Daoy (cell line): ENCODE measurements at regions not wholly inside any gene's neighbourhood (a gene's known extent, or its start where the extent isn't known, plus 50 kb on each side); places are given as distances from the start of the nearest gene placed in this dataset.
"Not testable (repeated sequence)": the region's sequence is repeated elsewhere in the genome, so short reads cannot be mapped to it uniquely, and the experiment has no call there.

Experiments used
- DNase-seq: peaks from one replicate; pipeline ENCODE4 v3.0.0-alpha.2; 2015; ENCODE audit warnings: low read depth

DNA sequence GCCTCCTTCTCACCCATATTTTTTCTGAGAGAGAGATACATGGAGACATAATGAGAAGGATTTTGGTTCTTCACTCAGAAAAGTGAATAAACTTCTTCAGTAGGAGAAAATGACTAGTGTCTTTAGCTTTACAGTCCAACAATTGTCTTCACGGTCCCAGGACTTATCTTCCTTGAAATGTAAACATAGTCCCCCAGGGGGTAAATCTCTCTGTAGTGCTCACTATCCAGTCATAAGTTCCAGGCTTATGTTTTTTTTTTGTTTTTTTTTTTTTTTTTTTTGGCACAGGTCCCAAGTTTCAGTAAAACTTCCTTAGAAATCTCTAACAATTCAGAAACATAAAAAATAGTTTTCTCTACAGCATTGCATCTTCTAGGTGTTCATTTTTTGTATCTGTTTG lies 890.2 kb upstream of the B3GALT2 start:
- DNase-seq = no peak

DNA sequence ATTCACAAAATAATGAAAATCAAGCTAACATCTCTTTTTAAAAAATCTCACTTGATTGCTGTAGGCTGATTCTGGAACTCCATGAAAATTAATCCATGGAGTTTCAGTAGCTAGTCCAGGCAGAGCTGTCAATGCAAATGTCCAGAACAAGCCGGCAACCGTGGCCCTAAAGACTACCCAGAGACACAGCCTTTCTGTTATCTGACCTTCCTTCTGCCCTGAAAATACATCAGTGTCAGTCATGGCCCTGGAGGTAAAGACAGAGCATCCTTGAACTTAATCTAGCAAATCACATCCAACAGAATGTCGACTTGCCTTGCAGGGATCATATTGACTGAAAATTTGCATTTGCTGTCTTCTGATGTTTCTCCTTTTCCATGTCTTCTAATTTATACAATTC lies 887.4 kb upstream of the B3GALT2 start:
- no peak for DNase-seq

GRCh38 chr1:194071205-194071604 lies 884.8 kb upstream of the B3GALT2 start:
- no peak for DNase-seq

GRCh38 chr1:194069831-194070218 lies 883.4 kb upstream of the B3GALT2 start:
- no peak for DNase-seq

DNA sequence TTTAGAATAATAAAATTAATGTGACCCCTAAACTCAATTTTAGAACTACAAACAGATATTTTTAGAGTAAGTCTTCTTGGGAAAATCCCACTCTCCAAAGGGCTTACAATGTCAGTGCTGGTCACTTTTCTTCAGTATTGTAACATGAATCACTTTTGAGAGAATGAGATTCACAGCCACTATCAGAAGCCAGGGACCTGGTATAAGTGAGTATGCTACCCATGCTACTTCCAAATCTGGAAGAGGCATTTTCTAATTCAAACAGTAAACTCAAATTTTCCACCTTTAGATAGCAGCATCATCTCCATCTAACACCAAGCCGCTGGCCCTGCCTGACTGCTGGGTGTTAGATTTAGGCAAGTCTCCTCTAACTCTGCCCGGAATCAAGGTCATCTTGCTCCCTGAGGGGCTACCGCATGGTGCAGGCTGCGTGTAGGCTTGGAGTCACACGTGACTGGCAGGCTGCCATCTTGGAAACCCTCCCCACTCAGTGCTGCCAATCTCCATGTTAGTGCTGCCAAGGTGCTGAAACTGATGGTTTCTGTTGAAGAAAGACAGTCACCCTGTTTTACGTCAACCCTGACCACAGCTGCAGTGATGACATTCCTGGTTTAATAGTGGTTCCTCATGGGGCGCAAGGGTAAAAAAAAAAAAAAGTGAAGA lies 882.9 kb upstream of the B3GALT2 start:
- no peak for DNase-seq

GRCh38 chr1:194068446-194069167 lies 882.2 kb upstream of the B3GALT2 start:
- DNase-seq = no peak

GRCh38 chr1:194067772-194068171 lies 881.4 kb upstream of the B3GALT2 start:
- DNase-seq = no peak

GRCh38 chr1:194062962-194063361 lies 876.5 kb upstream of the B3GALT2 start:
- no peak for DNase-seq

GRCh38 chr1:194062526-194062925 lies 876.1 kb upstream of the B3GALT2 start:
- DNase-seq = no peak

DNA sequence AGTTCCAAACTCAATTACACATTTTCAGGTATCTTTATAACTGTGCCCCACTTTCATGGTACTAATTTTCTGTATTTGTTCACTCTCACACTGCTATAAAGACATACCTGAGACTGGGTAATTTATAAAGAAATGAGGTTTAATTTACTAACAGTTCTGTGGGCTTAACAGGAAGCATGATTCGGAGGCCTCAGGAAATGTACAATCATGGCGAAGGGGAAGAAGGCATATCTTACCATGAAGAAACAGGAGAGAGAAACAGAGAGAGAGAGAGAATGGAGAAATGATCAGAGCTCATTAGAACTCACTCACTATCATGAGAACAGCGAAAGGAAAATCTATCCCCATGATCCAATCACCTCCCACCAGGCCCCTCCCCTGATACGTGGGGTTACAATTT lies 874.1 kb upstream of the B3GALT2 start:
- no peak for DNase-seq

DNA sequence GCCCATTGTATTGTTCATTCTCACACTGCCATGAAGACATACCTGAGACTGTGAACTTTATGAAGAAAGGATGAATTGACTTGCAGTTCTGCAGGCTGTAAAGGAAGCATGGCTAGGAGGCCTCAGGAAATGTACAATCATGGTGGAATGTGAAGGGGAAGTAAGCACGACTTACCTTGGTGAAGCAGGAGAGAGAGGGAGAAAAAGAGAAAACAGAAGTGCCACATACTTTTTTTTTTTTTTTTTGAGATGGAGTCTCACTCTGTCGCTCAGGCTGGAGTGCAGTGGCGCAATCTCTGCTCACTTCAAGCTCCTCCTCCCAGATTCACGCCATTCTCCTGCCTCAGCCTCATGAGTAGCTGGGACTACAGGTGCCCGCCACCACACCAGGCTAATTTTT lies 871.9 kb upstream of the B3GALT2 start:
- DNase-seq = not testable (repeated sequence)

DNA sequence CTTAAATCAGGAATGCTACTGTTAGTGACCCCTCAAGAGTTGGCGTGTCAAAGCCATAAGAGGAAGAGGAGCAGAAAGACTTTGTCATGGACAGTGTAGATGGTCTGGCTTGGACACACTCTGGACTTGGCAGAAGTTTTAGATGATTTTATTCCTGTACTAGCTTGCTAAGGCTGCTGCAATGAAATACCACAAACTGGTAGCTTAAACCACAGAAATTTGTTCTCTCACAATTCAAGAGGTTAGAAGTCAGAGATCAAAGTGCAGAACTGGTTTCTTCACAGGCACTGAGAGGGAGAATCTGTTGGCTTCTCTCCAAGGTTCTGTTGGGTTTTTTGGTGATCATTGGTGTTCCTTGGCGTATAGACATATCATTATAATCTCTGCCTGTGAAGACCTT lies 869.8 kb upstream of the B3GALT2 start:
- no peak for DNase-seq

GRCh38 chr1:194055536-194055935 lies 869.1 kb upstream of the B3GALT2 start:
- no peak for DNase-seq

DNA sequence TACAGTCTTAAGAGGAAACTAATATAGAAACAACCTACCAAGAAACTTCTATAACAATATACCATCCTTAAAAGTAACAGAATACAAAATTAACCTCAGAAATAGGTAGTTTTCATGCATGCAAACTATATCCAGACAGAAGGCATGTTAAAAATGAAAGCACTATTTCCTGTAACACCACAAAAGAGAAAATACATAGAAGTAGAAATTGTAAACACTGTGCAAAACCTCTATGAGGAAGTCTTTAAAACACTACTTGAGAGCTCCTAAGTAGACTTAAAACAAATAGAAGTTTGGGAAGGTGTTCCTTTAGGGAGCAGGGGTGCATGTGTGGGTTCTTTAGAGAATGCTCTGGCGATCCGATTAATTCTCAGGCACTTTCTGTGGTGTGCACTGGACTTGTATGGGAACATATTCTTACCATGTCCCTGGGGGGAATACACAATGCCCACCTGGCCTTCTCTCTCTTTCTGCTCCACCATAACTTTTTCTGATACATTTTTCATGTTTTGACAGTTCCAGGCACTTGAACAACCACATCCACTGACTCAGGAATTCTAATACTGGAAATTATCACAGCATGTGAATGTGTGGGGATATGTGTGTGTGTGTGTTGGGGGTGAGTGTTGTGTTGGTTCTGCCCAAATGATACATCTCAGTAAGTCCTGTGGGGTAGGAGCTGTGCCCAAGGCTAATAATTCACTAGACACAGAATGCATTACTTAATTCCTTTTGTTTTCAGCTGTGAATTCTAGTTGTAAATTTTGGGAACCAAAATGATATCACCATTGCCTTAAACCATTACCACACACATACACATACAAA lies 866.3 kb upstream of the B3GALT2 start:
- no peak for DNase-seq

DNA sequence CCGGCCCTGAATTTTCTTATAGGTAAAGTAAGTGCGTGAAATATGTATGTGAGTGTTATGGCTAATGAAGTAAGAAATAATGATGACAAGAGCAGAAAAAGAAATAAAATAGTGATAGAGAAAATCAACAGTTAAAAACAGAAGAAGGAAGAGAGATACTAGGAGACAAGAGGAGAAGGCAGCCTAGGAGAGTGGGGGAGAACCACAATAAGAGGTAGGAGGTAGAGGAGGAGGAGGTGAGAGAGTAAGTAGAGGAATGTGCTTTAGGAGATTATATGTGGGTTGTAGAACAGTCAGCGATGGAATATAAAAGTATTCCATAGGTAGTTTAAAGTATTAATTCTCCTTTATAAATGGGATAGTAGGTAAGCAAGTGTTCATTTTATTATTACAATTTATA lies 861.5 kb upstream of the B3GALT2 start:
- no peak for DNase-seq

GRCh38 chr1:194047206-194047605 lies 860.8 kb upstream of the B3GALT2 start:
- DNase-seq = no peak

DNA sequence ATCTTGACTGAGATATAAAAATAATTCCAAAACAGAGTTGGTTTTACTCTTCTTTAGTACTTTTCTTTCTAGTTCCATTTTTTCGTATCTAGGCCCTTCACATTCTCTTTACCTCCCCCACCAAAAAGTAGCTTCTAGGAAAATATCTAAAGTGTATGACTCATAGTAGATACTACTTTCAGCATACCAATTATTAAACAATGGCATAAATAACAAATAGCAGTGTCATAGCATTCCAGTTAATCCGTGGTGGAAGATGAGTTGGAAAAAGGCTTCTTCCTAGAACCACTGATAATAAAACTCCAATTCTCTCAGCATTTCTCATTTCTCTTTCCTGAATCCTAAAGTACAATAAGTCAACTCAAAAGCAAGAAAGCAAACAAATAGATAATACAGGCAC lies 859.0 kb upstream of the B3GALT2 start:
- DNase-seq = no peak

GRCh38 chr1:194044892-194045291 lies 858.5 kb upstream of the B3GALT2 start:
- no peak for DNase-seq

- no peak for DNase-seq
Measured at GRCh38 chr1:194043984-194044755, 857.8 kb upstream of the B3GALT2 start.

DNA sequence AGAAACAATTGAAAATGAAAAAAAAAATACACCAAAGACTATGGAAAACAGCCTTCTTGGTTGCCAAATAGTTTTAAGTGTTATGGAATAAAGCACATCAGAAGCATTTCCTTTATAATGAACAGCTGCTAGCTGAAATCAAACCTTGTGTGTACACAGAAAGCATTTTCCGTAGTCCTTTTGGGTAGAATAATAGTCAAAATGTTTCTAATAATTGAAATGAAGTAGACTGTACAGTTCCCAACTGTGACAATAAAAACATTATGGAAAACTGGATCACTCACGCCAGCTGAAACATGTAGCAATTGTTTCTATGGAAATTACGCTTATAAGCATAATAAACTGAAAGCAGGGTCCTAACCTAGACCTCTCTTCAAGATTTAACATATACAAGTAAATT lies 856.3 kb upstream of the B3GALT2 start:
- no peak for DNase-seq

DNA sequence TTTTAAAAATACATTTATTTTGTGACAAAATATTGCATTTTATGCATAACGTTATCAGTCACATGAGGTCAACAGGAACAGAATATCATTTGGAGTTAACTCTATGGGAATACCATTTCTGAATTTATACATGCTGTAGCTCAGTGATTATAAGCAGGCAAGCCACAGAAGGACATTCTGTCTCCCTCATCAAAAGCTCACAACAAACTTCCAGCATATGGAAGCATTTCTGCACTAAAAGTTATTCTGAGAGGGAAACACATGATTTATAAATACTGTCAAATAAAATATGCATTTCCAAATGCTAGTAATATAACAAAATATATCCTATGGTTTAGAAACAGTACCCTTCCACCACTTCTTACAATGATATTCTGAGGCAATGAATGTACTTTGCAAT lies 854.1 kb upstream of the B3GALT2 start:
- DNase-seq = no peak

DNA sequence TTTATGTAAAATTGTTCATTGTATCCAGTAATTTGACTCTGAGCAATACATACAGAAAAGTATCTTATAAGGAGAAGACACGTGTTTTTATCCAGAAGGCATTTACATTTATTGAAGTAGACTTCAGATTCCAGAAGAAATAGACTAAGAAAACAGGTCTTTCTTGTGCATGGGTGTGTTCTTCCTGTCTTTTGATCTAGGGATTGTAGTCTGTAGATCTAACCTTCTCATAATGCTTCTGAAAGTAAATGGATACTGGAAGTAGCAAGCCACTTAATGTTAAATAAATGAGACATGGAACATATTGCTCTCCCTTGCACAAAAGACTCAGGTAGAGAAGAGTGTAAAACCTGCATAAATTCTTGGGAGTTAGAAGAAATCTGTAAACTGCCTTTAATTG lies 853.2 kb upstream of the B3GALT2 start:
- no peak for DNase-seq
